H7 (cell line): ENCODE measurements at regions not wholly inside any gene's neighbourhood (a gene's known extent, or its start where the extent isn't known, plus 50 kb on each side); places are given as distances from the start of the nearest gene placed in this dataset.

Experiments used
- DNase-seq: peaks from one replicate; pipeline ENCODE4 v3.0.0; 2012
- H3K27me3 ChIP-seq: 2 replicates; pipeline ENCODE4 v1.6.0; 2011; ENCODE audit warnings: mild to moderate bottlenecking, low read length; ENCODE audit not compliant: control insufficient read depth, insufficient read depth
- H3K36me3 ChIP-seq: replicated peaks from 2 replicates; pipeline ENCODE4 v1.5.1; 2011; ENCODE audit warnings: low read length; ENCODE audit not compliant: control insufficient read depth, insufficient read depth
- H3K4me3 ChIP-seq: 2 replicates; pipeline ENCODE4 v1.5.1; 2011; ENCODE audit warnings: low read depth, mild to moderate bottlenecking, control low read depth, low read length, moderate library complexity; ENCODE audit not compliant: insufficient read depth

GRCh38 chr1:80731241-80731894 is 1069.4 kb upstream of the ADGRL2 start:
- Histone ChIP-seq H3K27me3 (no peaks in the 10 kb centered on the region), H3K4me3 (no peak overlapping the region), H3K36me3 (no peaks in the 10 kb centered on the region)
- no peak for DNase-seq

DNA sequence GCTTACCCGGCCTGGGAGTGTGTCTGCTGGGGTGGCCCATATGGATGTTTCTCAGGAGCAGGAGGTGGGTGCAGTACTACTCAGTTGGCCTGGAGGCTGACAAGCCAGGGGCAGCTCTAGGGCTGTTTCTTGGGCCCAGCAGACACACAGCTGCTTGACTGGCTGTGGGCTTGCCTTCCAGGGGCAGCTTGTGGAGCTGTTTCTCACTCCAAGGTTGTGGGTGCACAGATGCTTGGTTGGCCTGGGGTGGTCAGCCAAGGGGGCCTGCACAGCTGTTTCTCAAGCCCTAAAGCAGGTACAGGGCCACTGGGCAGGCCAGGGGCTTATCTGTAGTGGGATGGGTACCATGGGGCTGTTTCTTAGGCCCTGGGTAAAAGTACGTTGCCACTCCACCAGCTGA is 1078.1 kb upstream of the ADGRL2 start:
- Histone ChIP-seq H3K36me3 (no peaks in the 10 kb centered on the region), H3K4me3 (no peak overlapping the region), H3K27me3 (no peaks in the 10 kb centered on the region)
- DNase-seq: no peak

GRCh38 chr1:80706526-80706925 is 1094.2 kb upstream of the ADGRL2 start:
- Histone ChIP-seq H3K27me3 (no peaks in the 10 kb centered on the region), H3K4me3 (no peak overlapping the region), H3K36me3 (no peaks in the 10 kb centered on the region)
- DNase-seq: no peak

DNA sequence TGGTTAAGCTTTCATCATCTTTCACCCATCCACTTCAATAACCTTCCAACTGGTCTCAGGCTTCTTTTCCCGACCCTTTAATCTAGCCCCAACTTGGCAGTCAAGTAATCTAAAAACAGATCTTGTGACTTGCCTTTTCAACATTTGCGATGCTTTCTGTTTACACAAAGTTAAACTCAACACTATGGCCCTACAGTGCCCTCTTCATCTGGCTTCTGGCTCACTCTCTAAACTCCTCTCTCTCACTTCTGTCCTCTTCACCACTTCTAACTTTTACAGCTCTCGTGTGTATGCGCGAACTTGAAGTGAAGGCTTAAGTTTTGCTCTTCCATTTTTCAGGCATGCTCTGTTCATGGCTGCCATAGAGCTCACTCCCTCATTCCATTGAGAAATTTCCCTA is 1122.3 kb upstream of the ADGRL2 start:
- DNase-seq: no peak
- no peaks in the 10 kb centered on the region for H3K36me3 ChIP-seq

DNA sequence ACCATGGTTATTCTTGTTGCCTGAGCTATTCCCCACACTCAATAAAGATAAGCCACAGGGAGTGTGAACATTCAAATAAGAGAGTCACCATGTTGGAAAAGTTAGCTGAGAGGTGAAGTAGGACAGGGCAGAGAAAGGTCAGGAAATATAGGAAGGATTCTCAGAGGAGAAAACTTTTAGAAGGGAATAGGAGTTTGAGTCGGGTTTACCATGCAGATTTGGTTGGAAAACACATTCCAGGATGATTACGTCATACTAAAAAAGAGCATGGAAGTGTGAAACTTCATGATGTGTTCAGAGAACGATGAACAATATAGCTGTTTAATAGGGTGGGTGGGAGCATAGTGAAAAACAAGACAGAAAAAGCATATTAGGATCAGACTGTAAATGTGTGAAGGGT is 1125.3 kb upstream of the ADGRL2 start:
- no peaks in the 10 kb centered on the region for H3K36me3 ChIP-seq
- no peak for DNase-seq
- H3K4me3 ChIP-seq: no peak overlapping the region
- H3K27me3 ChIP-seq: no peaks in the 10 kb centered on the region

More for the DNA sequence above, 1122.3 kb upstream of the ADGRL2 start:
- H3K27me3 ChIP-seq: no peaks in the 10 kb centered on the region
- H3K4me3 ChIP-seq: no peak overlapping the region

- peak; percentile 10 for DNase-seq
- Histone ChIP-seq H3K27me3 (no peaks in the 10 kb centered on the region), H3K36me3 (no peaks in the 10 kb centered on the region), H3K4me3 (no peak overlapping the region)
Observed at GRCh38 chr1:80673935-80674597, 1126.7 kb upstream of the ADGRL2 start.

- DNase-seq: no peak
- H3K4me3 ChIP-seq: no peak overlapping the region
- no peaks in the 10 kb centered on the region for H3K27me3 ChIP-seq
- H3K36me3 ChIP-seq: no peaks in the 10 kb centered on the region
Observed at GRCh38 chr1:80668372-80668771, 1132.4 kb upstream of the ADGRL2 start.

DNA sequence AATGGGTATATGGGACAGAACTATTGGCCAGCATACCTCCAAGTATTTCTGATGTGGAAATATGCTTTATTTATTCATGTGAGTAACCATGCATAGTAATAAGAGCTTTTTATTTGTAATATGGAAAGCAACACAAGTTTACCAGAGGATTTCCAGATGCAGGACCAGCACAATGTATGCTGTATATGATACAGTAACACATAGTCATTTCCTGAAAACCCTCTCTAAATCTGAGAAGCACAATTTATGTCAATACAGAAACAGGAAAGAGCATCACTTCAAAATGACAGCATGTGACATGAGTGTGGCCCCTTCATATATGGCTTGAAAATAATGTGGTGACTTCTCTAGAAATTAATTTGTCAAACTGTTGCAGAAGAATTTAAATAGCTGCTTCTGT is 1134.7 kb upstream of the ADGRL2 start:
- no peaks in the 10 kb centered on the region for H3K36me3 ChIP-seq

GRCh38 chr1:80659161-80659560 is 1141.6 kb upstream of the ADGRL2 start:
- H3K4me3 ChIP-seq: no peak overlapping the region
- H3K36me3 ChIP-seq: no peaks in the 10 kb centered on the region
- H3K27me3 ChIP-seq: no peaks in the 10 kb centered on the region
- no peak for DNase-seq

More for the DNA sequence above, 1134.7 kb upstream of the ADGRL2 start:
- DNase-seq: no peak
- Histone ChIP-seq H3K27me3 (no peaks in the 10 kb centered on the region), H3K4me3 (no peak overlapping the region)

DNA sequence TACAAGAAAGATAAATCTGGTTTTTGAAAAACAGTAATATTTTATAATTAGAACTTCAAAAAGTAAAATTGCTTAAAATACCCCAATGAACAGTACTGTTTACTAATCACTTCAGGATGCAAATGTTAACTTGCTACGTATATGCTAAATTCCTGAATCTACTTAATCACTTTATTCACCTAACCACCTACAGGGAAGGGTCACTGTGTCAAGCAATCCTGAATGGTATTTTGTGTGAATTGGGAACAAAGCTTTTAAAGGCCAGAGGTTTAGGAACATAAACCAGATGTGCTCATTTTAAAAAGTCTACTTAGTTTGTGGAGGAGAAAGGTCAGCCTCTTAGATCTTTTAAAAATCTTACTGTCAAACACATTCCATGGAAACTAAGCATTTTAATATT is 1143.0 kb upstream of the ADGRL2 start:
- no peaks in the 10 kb centered on the region for H3K27me3 ChIP-seq
- H3K4me3 ChIP-seq: no peak overlapping the region
- DNase-seq: peak; percentile 26
- H3K36me3 ChIP-seq: no peaks in the 10 kb centered on the region

GRCh38 chr1:80657044-80657643 is 1143.6 kb upstream of the ADGRL2 start:
- peak; percentile 19 for DNase-seq
- Histone ChIP-seq H3K36me3 (no peaks in the 10 kb centered on the region), H3K27me3 (no peaks in the 10 kb centered on the region), H3K4me3 (no peak overlapping the region)

- Histone ChIP-seq H3K4me3 (no peak overlapping the region), H3K36me3 (no peaks in the 10 kb centered on the region), H3K27me3 (no peaks in the 10 kb centered on the region)
- DNase-seq: no peak
Observed at GRCh38 chr1:80656641-80657040, 1144.1 kb upstream of the ADGRL2 start.

GRCh38 chr1:80656014-80656636 is 1144.6 kb upstream of the ADGRL2 start:
- H3K27me3 ChIP-seq: no peaks in the 10 kb centered on the region
- no peak overlapping the region for H3K4me3 ChIP-seq
- H3K36me3 ChIP-seq: no peaks in the 10 kb centered on the region
- peak; percentile 59 for DNase-seq

DNA sequence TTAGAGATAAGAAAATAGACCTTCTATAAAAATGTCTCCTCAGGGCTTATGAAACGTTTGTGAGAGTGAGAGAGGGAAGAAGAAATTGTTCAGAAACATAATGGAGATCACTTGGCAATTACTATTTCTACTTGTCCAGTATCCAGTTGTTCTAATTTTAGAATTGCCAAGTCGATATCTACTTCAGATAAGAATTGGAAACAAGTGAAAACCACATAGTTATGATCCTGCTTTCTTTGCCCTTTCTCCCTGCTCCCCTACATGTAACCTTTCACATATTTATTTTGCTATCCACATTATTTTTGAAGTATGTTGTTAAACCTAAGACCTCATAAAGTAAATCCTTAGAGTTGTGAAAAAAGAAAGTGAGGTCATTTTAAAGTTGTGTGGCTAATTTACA is 1154.7 kb upstream of the ADGRL2 start:
- Histone ChIP-seq H3K4me3 (no peak overlapping the region), H3K36me3 (no peaks in the 10 kb centered on the region), H3K27me3 (no peaks in the 10 kb centered on the region)
- no peak for DNase-seq

GRCh38 chr1:80645621-80646020 is 1155.1 kb upstream of the ADGRL2 start:
- Histone ChIP-seq H3K4me3 (no peak overlapping the region), H3K27me3 (no peaks in the 10 kb centered on the region), H3K36me3 (no peaks in the 10 kb centered on the region)
- no peak for DNase-seq
